ENCODE measurements at regions not wholly inside any gene's neighbourhood (a gene's known extent, or its start where the extent isn't known, plus 50 kb on each side); places are given as distances from the start of the nearest gene placed in this dataset.

- TF ChIP-seq, protein P1, sequence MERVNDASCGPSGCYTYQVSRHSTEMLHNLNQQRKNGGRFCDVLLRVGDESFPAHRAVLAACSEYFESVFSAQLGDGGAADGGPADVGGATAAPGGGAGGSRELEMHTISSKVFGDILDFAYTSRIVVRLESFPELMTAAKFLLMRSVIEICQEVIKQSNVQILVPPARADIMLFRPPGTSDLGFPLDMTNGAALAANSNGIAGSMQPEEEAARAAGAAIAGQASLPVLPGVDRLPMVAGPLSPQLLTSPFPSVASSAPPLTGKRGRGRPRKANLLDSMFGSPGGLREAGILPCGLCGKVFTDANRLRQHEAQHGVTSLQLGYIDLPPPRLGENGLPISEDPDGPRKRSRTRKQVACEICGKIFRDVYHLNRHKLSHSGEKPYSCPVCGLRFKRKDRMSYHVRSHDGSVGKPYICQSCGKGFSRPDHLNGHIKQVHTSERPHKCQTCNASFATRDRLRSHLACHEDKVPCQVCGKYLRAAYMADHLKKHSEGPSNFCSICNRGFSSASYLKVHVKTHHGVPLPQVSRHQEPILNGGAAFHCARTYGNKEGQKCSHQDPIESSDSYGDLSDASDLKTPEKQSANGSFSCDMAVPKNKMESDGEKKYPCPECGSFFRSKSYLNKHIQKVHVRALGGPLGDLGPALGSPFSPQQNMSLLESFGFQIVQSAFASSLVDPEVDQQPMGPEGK (CRISPR knock-in tag; IDR thresholded peaks at IDR 0.05; ENCODE audit: borderline replicate concordance), result no peak
- no peak for TF ChIP-seq ZNF565 (CRISPR knock-in tag; conservative IDR thresholded peaks at IDR 0.05; ENCODE audit: low read depth)
- TF ChIP-seq ZFP3 (CRISPR knock-in tag; IDR thresholded peaks at IDR 0.05), result no peak
- no peak for TF ChIP-seq ZC3H10 (CRISPR knock-in tag; IDR thresholded peaks at IDR 0.05)
Measured at GRCh38 chr6:14540276-14540675, 422.7 kb downstream of the CD83 start (continued).

- TF ChIP-seq ISL1 (CRISPR knock-in tag; IDR thresholded peaks at IDR 0.05) (no peak), RARB (CRISPR knock-in tag; IDR thresholded peaks at IDR 0.05) (no peak), OSR1 (CRISPR knock-in tag; IDR thresholded peaks at IDR 0.05) (no peak), ZFP30 (CRISPR knock-in tag; IDR thresholded peaks at IDR 0.05) (no peak), BACH2 (CRISPR knock-in tag; IDR thresholded peaks at IDR 0.05; ENCODE audit: borderline replicate concordance) (no peak), SNAI2 (CRISPR knock-in tag; IDR thresholded peaks at IDR 0.05) (no peak), ZFP3 (CRISPR knock-in tag; IDR thresholded peaks at IDR 0.05) (no peak), ZNF8 (CRISPR knock-in tag; IDR thresholded peaks at IDR 0.05) (no peak), TCF4 (CRISPR knock-in tag; IDR thresholded peaks at IDR 0.05; ENCODE audit: borderline replicate concordance) (no peak)
- TF ChIP-seq, protein P2, sequence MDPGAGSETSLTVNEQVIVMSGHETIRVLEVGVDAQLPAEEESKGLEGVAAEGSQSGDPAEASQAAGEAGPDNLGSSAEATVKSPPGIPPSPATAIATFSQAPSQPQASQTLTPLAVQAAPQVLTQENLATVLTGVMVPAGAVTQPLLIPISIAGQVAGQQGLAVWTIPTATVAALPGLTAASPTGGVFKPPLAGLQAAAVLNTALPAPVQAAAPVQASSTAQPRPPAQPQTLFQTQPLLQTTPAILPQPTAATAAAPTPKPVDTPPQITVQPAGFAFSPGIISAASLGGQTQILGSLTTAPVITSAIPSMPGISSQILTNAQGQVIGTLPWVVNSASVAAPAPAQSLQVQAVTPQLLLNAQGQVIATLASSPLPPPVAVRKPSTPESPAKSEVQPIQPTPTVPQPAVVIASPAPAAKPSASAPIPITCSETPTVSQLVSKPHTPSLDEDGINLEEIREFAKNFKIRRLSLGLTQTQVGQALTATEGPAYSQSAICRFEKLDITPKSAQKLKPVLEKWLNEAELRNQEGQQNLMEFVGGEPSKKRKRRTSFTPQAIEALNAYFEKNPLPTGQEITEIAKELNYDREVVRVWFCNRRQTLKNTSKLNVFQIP (CRISPR knock-in tag; IDR thresholded peaks at IDR 0.05; ENCODE audit: borderline replicate concordance, low read depth), result no peak
- TF ChIP-seq, protein P3, sequence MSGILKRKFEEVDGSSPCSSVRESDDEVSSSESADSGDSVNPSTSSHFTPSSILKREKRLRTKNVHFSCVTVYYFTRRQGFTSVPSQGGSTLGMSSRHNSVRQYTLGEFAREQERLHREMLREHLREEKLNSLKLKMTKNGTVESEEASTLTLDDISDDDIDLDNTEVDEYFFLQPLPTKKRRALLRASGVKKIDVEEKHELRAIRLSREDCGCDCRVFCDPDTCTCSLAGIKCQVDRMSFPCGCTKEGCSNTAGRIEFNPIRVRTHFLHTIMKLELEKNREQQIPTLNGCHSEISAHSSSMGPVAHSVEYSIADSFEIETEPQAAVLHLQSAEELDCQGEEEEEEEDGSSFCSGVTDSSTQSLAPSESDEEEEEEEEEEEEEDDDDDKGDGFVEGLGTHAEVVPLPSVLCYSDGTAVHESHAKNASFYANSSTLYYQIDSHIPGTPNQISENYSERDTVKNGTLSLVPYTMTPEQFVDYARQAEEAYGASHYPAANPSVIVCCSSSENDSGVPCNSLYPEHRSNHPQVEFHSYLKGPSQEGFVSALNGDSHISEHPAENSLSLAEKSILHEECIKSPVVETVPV (CRISPR knock-in tag; IDR thresholded peaks at IDR 0.05), result no peak
- no peak for ATAC-seq
Measured at GRCh38 chr6:14540810-14541540, 423.4 kb downstream of the CD83 start.

DNA sequence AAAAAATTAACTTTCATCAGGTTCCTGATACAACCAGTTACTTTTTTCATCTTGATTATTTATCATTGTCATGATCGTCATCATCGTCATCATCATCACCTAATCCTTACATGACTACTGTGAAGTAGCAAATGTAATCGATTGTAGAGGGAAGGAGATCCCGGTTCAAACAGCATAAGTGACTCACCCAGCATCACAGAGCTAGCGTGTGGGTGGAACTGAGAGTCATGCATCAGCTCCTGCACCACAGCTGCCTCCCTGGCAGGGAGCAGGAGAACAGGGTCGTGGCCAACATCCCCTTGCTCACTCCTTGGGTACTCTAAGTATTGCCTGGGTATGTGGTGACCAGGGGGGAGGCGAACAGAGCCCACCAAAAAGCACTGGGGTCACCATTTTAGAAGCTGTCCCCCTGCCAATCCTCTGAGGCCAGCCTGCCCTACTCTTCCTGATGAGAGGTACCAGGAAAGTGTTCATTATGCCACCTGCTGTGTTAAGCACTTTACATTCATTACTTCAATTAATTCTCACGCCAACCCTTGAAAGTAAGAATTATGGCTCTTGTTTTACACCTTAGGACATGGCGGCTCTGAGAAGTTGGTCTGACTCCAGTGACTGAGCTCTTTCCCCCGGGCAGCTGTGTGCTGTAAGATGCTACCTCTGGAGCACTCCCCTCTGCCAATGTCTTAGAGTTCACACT lies 425.2 kb downstream of the CD83 start:
- TF ChIP-seq CREB5 (CRISPR knock-in tag; IDR thresholded peaks at IDR 0.05; ENCODE audit: low read depth), result no peak
- TF ChIP-seq, protein P2 (CRISPR knock-in tag; IDR thresholded peaks at IDR 0.05; ENCODE audit: borderline replicate concordance, low read depth), result no peak
- no peak for TF ChIP-seq ESRRG (CRISPR knock-in tag; IDR thresholded peaks at IDR 0.05)
- no peak for TF ChIP-seq TCF4 (CRISPR knock-in tag; IDR thresholded peaks at IDR 0.05; ENCODE audit: borderline replicate concordance)
- no peak for TF ChIP-seq CSDC2 (CRISPR knock-in tag; IDR thresholded peaks at IDR 0.05)
- TF ChIP-seq ZNF70 (CRISPR knock-in tag; IDR thresholded peaks at IDR 0.05), result no peak
- TF ChIP-seq, protein P1 (CRISPR knock-in tag; IDR thresholded peaks at IDR 0.05; ENCODE audit: borderline replicate concordance), result no peak
- no peak for TF ChIP-seq TOX (CRISPR knock-in tag; IDR thresholded peaks at IDR 0.05; ENCODE audit: borderline replicate concordance)
- no peak for TF ChIP-seq PPARA (CRISPR knock-in tag; IDR thresholded peaks at IDR 0.05; ENCODE audit: borderline replicate concordance)
- no peak for TF ChIP-seq GLIS3 (CRISPR knock-in tag; IDR thresholded peaks at IDR 0.05)
- TF ChIP-seq ZC3H10 (CRISPR knock-in tag; IDR thresholded peaks at IDR 0.05), result no peak
- ATAC-seq, result no peak
